PC-9 (cell line): ENCODE measurements at regions not wholly inside any gene's neighbourhood (a gene's known extent, or its start where the extent isn't known, plus 50 kb on each side); places are given as distances from the start of the nearest gene placed in this dataset.

Experiments used
- BruUV-seq: library from RNA; stranded (reverse); fragments of 400-500 nt; replicated peaks from 2 replicates; lab custom pipeline; 2021; lab: Mats Ljungman, UMichigan
- CTCF ChIA-PET: fragments of 300-600 bp; sonication (Branson Sonifier 250); formaldehyde crosslinking; loops from one replicate; lab custom pipeline; 2022; ENCODE audit warnings: antibody characterized with exemption; lab: Charles Lee
- POLR2A ChIA-PET: fragments of 300-600 bp; sonication (Branson Sonifier 250); formaldehyde crosslinking; loops from one replicate; lab custom pipeline; 2022; ENCODE audit warnings: antibody characterized with exemption; ENCODE audit not compliant: unreplicated experiment; lab: Charles Lee
- DNase-seq, 2 experiments: peaks; one replicate each; pipeline versions ENCODE4 v3.0.0 to v3.0.0-alpha.2; 2015 to 2022; ENCODE audit warnings: mixed read lengths in 1 of 2
- H2AFZ ChIP-seq: fragments of 200-600 bp; sonication (generic); 2 replicates; pipeline ENCODE4 v1.8.1; 2017; ENCODE audit warnings: antibody characterized with exemption
- H3F3A ChIP-seq: fragments of 200-600 bp; sonication (generic); 2 replicates; pipeline ENCODE4 v1.8.1; 2017; ENCODE audit warnings: antibody characterized with exemption, mild to moderate bottlenecking, low read depth; ENCODE audit not compliant: insufficient read depth
- H3K27ac ChIP-seq: fragments of 200-600 bp; sonication (generic); 2 replicates; pipeline ENCODE4 v1.6.1; 2016; ENCODE audit warnings: mixed run types
- H3K27me3 ChIP-seq: fragments of 200-600 bp; sonication (generic); 2 replicates; pipeline ENCODE4 v1.6.1; 2016; ENCODE audit warnings: low read depth, mixed run types; ENCODE audit not compliant: insufficient read depth
- H3K36me3 ChIP-seq: fragments of 200-600 bp; sonication (generic); 2 replicates; pipeline ENCODE4 v1.6.1; 2016; ENCODE audit warnings: low read depth, mixed run types
- H3K4me1 ChIP-seq: fragments of 200-600 bp; sonication (generic); replicated peaks from 2 replicates; pipeline ENCODE4 v1.6.1; 2016; ENCODE audit warnings: mixed run types; ENCODE audit not compliant: insufficient read depth
- H3K4me2 ChIP-seq: fragments of 200-600 bp; sonication (generic); 2 replicates; pipeline ENCODE4 v1.6.1; 2017; ENCODE audit warnings: mixed run types
- H3K4me3 ChIP-seq: fragments of 200-600 bp; sonication (generic); 2 replicates; pipeline ENCODE4 v1.6.1; 2016; ENCODE audit warnings: mixed run types
- H3K79me2 ChIP-seq: fragments of 200-600 bp; sonication (generic); 2 replicates; pipeline ENCODE4 v1.6.1; 2017; ENCODE audit warnings: low read depth, mixed run types
- H3K9me2 ChIP-seq: fragments of 200-600 bp; sonication (generic); 2 replicates; pipeline ENCODE4 v1.8.1; 2017; ENCODE audit warnings: mild to moderate bottlenecking; ENCODE audit not compliant: insufficient read depth
- H3K9me3 ChIP-seq: fragments of 200-600 bp; sonication (generic); 2 replicates; pipeline ENCODE4 v1.8.1; 2016; ENCODE audit warnings: low read depth; ENCODE audit not compliant: insufficient read depth
- H4K20me1 ChIP-seq: fragments of 200-600 bp; sonication (generic); 2 replicates; pipeline ENCODE4 v1.8.1; 2017; ENCODE audit not compliant: insufficient read depth
- CTCF ChIP-seq: fragments of 200-600 bp; sonication (generic); conservative IDR thresholded peaks from 2 replicates; pipeline ENCODE4 v1.6.1; 2017; ENCODE audit warnings: mixed run types, antibody characterized with exemption, mild to moderate bottlenecking, moderate library complexity
- EZH2 ChIP-seq: fragments of 200-600 bp; sonication (generic); IDR thresholded peaks from 2 replicates; pipeline ENCODE4 v1.8.0; 2017; ENCODE audit warnings: antibody characterized with exemption, low read depth
- intact Hi-C: fragments of 100-400 bp; cut with micrococcal nuclease; formaldehyde crosslinking; loops from one replicate; pipeline ENCODE4 v1.10.0; 2022; ENCODE audit not compliant: unreplicated experiment

GRCh38 chr2:142574388-142574787 lies 303.1 kb upstream of the KYNU start:
- Histone ChIP-seq H3K27ac (no peak overlapping the region), H3K4me1 (no peaks in the 10 kb centered on the region), H3K4me2 (no peak overlapping the region), H4K20me1 (no peaks in the 10 kb centered on the region), H2AFZ (peak overlapping the region; percentile 53; the same call in 1 of the 2 replicates), H3K27me3 (no peaks in the 10 kb centered on the region), H3K9me2 (no peaks in the 10 kb centered on the region), H3K36me3 (no peaks in the 10 kb centered on the region), H3K4me3 (no peak overlapping the region), H3K9me3 (no peaks in the 10 kb centered on the region), H3K79me2 (no peaks in the 10 kb centered on the region), H3F3A (no peaks in the 10 kb centered on the region)
- TF ChIP-seq EZH2 (no peak), CTCF (no peak)
- ChIA-PET CTCF (no interaction called here), POLR2A (no interaction called here)
- no peak for DNase-seq
- no TSS peak for BruUV-seq
- intact Hi-C loops: no loop called here

DNA sequence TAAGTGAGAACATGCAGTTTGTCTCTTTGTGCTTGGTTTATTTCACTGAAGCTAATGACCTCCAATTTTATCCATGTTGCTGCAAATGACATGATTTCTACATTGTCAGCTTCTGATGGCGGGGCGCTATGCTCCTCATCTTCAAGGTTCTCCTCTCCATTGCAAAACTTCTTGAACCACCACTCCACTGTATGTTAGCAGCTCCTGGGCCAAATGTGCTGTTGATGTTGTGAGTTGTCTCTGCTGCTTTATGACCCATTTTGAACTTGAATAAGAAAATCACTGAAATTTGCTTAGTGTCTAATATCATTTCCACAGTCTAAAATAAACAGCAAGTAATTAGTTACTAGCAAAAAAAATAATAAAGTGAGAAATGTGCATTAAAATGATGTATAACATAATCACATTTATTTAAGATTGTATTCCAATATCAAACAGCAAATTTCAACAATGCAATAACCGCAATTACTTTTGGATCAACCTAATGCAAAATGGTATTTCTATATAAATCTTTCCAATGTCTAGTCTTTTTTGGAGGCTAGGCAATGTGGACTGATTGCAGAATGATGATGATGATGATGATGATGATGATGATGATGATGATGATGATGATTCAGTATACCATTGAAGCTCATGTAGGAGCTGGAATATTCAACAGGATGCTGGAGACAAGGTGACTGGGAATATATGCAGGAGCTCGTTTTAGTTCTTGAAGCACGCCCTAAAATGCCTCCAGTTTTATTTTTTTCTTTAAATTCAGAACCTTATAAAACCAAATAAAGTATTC lies 304.9 kb upstream of the KYNU start:
- POLR2A ChIA-PET: no interaction called here
- Histone ChIP-seq H3K4me2 (no peak overlapping the region), H3K27me3 (no peaks in the 10 kb centered on the region), H3K9me2 (no peaks in the 10 kb centered on the region), H3K4me1 (no peaks in the 10 kb centered on the region), H3K79me2 (no peaks in the 10 kb centered on the region), H3K9me3 (no peaks in the 10 kb centered on the region), H3K27ac (no peak overlapping the region), H3K4me3 (no peak overlapping the region), H2AFZ (no peak overlapping the region), H3K36me3 (no peaks in the 10 kb centered on the region), H4K20me1 (no peaks in the 10 kb centered on the region), H3F3A (no peaks in the 10 kb centered on the region)
- intact Hi-C loops: no loop called here
- CTCF ChIA-PET: no interaction called here
- TF ChIP-seq CTCF (no peak), EZH2 (no peak)
- no TSS peak for BruUV-seq
- DNase-seq: no peak

GRCh38 chr2:142571934-142572333 lies 305.5 kb upstream of the KYNU start:
- Histone ChIP-seq H3K79me2 (no peaks in the 10 kb centered on the region), H3K9me3 (peaks cover 4% of the 10 kb centered on the region; the same call in 1 of the 2 replicates), H3K4me1 (no peaks in the 10 kb centered on the region), H3K27ac (no peak overlapping the region), H3K27me3 (no peaks in the 10 kb centered on the region), H3F3A (no peaks in the 10 kb centered on the region), H3K36me3 (no peaks in the 10 kb centered on the region), H2AFZ (no peak overlapping the region), H3K4me2 (no peak overlapping the region), H3K9me2 (no peaks in the 10 kb centered on the region), H4K20me1 (no peaks in the 10 kb centered on the region), H3K4me3 (no peak overlapping the region)
- no peak for DNase-seq
- BruUV-seq: no TSS peak
- ChIA-PET CTCF (no interaction called here), POLR2A (no interaction called here)
- TF ChIP-seq EZH2: no peak
- no peak for TF ChIP-seq CTCF
- intact Hi-C loops: no loop called here
